GM18519 (cell line): ENCODE measurements at regions not wholly inside any gene's neighbourhood (a gene's known extent, or its start where the extent isn't known, plus 50 kb on each side); places are given as distances from the start of the nearest gene placed in this dataset.
A peak's percentile ranks its signal among the peaks of the same experiment; 100 is the strongest.
"Not testable (repeated sequence)": the region's sequence is repeated elsewhere in the genome, so short reads cannot be mapped to it uniquely, and the experiment has no call there.

Experiments used
- ATAC-seq: cut with Tn5 transposase; IDR thresholded peaks from one replicate; pipeline ENCODE4 v1.9.1; 2021; ENCODE audit warnings: mild to moderate bottlenecking, moderate library complexity; ENCODE audit not compliant: unreplicated experiment, low FRiP score

GRCh38 chr21:7743940-7744339 is 2777.4 kb upstream of the TPTE start:
- not testable (repeated sequence) for ATAC-seq

DNA sequence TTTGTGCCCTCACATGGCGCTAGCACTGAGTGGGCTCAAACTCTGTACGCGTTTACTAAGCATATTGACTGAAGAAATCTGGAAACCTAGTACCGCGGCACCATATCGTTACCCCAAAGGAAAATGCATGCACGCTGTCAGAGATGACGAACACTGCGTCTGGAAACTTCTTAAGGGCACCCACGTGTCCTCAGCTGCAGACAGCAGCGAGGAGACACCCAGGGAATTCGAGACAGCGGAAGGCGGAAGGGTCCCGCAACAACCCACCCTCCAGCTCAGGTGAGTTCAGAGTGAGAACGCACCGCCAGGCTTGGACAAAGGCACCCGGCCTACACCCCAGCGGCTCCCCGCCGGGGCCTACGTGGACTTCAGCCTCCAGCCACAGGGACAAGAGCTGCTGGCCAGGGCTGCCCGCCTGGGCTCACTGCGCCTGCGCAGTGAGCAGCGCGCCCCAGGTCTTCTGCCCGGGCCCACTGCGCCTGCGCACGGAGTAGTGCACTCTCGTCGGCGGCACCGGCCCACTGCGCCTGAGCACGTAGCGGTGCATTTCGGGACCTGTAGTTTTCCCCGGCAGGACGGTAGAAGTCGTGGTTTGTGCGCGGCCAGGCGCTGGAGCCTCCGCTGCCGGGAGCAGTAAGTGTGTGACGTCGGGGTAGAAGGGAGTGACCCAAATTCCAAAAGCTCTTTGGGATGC is 2776.8 kb upstream of the TPTE start:
- ATAC-seq: peak; percentile 68

DNA sequence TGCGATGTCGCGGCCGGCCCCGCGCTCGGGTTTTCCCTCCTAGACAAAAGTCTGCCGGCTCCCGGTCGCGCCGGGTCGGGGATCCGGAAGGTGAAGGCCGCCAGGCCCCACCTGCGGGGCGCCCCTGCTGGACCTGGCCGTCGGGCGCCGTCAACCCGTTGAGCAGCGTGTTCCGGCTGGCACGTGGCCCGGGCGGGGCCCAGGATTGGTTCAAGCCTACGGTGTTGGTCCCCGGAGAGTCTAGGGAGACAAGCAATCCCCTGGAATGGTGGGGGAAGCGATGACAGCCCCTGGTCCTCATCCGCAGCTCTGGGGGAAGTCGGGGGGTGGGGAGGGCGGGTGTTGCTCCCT is 2776.3 kb upstream of the TPTE start:
- ATAC-seq: peak; percentile 23

DNA sequence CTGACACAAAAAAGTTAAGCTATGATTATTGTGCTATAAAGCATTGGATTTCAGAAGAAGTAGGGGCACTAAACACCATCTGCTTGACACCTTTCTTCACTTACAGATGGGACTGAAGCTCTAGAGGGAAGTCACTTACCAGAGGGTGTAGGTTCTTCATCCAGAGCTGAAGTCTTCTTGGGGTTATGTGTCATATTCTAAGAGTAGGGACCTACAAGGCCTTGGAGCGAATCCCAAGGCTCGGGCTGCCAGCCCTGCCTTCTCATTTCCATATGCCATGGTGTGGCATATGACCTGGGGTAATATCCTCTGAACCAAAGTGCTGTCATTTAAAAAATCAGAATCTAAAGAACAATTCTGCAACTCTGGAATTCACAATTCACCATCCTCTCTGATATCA is 2773.4 kb upstream of the TPTE start:
- ATAC-seq: not testable (repeated sequence)

DNA sequence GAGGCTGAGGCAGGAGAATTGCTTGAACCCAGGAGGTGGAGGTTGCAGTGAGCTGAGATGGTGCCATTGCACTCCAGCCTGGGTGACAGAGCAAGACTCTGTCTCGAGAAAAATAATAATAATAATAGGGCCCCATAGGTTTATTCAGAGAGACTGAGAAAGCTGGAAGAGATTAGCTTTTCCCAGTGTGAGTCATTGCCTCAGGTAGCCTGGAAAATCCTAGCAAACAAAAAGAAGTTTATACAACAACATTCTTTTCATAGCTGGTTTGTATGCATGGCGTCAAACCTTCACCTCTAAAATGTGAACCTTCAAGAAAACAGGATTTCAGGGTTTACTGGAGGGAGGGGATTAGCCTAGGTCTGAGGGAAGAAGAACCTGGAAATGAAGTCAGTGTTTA is 2768.8 kb upstream of the TPTE start:
- ATAC-seq: not testable (repeated sequence)

- ATAC-seq: peak; percentile 70
Measured at GRCh38 chr21:7753380-7753877, 2768.0 kb upstream of the TPTE start.

DNA sequence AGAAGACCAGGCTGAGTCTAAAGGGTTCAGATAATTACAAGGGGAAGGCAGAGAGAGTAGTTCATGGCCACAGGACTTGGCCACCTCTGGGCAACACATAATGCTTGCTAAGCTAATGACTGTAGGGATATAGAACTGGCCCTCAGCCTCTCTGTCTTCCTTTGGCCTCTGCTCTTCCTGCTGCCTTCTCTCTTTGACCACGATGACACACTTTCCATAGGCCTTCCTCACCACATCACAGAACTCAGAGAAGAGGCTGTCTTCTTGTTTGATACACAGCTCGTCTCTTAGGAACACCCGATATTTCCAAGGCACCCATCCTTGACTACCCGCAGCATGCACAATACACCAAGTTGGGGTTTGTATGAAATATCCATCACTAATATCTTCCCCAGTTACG is 2751.4 kb upstream of the TPTE start:
- not testable (repeated sequence) for ATAC-seq

DNA sequence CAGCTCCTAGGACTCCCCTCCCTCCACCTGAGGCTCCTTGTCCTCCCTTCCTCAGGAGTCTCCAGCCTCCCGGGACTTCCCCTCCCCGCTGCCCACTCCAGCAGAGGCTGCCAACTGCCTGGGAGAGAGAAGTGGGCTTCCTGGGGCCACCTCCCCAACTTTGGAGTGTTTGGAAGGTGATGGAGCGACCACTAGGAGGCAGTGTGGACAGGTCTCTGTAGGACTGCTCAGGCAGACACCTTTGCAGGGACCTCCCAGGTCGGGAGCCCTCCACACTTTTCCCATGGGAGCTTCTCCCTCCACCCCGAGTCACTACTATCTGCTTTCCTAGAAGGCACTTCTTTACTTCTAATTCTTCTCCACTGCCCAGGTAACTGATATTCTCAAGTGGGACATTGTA is 2747.2 kb upstream of the TPTE start:
- not testable (repeated sequence) for ATAC-seq

DNA sequence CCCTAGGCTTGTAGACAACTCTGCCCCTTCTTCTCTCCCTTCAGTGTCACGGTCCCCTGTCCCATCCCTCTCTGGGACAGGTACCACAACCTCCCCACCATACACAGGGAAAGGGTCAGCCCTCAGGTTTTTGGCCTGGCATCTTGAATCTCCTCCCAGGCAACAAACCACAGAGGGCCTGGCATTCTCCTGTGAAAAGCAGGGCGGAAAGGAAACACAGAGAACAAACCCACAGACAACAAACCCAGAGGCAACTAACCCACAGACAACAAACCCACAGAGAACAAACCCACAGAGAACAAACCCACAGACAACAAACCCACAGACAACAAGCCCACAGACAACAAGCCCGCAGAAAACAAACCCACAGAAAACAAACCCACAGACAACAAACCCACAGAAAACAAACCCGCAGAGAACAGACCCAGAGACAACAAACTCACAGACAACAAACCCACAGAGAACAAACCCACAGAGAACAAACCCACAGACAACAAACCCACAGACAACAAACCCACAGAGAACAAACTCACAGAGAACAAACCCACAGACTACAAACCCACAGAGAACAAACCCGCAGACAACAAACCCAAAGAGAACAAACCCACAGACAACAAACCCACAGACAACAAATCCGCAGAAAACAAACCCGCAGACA is 2745.9 kb upstream of the TPTE start:
- not testable (repeated sequence) for ATAC-seq

DNA sequence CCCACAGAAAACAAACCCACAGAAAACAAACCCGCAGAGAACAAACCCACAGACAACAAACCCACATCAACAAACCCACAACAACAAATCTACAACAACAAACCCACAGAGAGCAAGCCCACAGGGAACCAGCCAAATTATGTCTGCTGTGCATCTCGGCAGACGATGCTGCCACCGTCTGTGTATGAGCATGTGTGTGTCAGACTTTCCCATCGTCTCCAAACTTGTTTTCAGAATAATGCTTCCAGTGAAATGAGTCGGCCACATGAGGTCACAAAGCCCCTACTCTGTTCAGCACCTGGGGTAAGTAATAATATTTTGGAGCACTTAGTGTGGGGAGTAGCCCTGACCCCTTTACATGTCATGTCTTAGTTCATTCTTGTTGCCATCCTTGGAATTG is 2745.3 kb upstream of the TPTE start:
- not testable (repeated sequence) for ATAC-seq

- ATAC-seq: not testable (repeated sequence)
Measured at GRCh38 chr21:7776622-7777021, 2744.8 kb upstream of the TPTE start.

- ATAC-seq: not testable (repeated sequence)
Measured at GRCh38 chr21:7777289-7777688, 2744.1 kb upstream of the TPTE start.

- ATAC-seq: not testable (repeated sequence)
Measured at GRCh38 chr21:7787427-7788078, 2733.8 kb upstream of the TPTE start.

GRCh38 chr21:7793797-7794196 is 2727.6 kb upstream of the TPTE start:
- not testable (repeated sequence) for ATAC-seq

- not testable (repeated sequence) for ATAC-seq
Measured at GRCh38 chr21:7797328-7797727, 2724.1 kb upstream of the TPTE start.

GRCh38 chr21:7798446-7798845 is 2722.9 kb upstream of the TPTE start:
- ATAC-seq: not testable (repeated sequence)

GRCh38 chr21:7799697-7800096 is 2721.7 kb upstream of the TPTE start:
- not testable (repeated sequence) for ATAC-seq

GRCh38 chr21:7813475-7813874 is 2707.9 kb upstream of the TPTE start:
- not testable (repeated sequence) for ATAC-seq

DNA sequence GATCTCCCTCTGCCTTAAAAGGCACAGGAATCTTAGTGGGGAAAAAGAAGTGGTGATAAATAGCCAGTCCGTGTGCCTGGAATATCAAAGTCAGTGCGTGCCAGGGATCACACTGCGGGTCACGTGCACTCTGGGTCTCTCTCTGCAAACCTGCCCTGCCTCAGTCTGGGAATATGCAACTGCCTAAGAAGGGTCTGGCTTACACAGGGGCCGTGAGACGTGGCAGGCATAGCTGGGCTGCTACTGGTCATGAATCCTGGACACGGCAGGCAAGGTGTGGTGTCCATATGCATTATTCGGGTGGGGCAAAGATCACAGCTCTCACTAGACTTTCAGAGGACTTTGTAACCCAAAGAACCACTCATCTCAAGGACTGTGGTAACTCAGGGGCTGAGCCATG is 2704.4 kb upstream of the TPTE start:
- not testable (repeated sequence) for ATAC-seq

DNA sequence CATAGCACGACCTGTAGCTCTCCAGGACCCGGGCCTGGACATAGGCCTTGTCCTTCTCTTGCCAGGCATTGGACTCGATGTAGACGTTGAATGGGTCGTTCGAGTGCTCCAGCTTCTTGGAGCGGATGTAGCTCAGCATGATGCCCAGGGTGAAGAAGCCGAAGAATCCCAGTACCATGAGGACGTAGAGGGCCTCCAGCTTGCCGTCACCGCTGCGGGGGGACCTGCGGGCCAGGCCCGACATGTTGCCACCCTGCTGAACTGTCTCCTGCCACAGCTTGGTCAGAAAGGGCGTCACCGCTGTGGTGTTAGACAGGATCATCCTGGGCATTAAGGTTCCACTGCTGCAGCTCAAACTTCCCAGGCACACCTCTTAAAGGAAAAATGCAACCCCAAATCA is 2702.1 kb upstream of the TPTE start:
- ATAC-seq: not testable (repeated sequence)

GRCh38 chr21:7825627-7826026 is 2695.8 kb upstream of the TPTE start:
- not testable (repeated sequence) for ATAC-seq
